ENCODE measurements at regions not wholly inside any gene's neighbourhood (a gene's known extent, or its start where the extent isn't known, plus 50 kb on each side); places are given as distances from the start of the nearest gene placed in this dataset.

DNA sequence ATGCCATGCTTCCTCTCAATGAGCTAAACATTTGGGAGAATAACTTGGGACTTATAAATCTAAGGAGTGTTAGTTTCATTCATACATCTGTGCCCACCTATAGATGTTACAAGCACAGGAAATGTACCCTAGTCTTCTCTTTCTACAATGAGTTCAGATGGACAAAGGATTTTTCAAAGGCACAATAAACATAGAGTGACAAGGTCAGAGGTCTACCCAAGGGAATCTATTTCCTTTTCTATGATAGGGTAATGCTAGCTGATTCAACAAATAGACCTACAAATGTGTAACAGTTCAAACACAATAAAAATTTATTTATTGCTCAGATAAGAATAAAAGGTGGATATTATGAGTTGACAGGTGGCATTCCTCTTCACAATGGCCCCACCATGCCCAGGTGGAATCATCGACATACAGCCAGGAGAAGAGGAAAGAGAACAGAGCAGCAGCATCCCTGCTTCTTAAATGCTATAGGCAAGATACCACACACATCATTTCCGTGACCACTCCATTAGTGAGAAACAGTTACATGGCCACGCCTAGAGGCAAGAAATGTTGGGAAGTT lies 421.8 kb downstream of the HNRNPD start:
- H3K79me2 ChIP-seq (ENCODE audit: control insufficient read depth, insufficient read depth, low read length): no peaks in the 10 kb centered on the region
- H3K4me1 ChIP-seq (ENCODE audit: control insufficient read depth, insufficient read depth, low read length): no peaks in the 10 kb centered on the region
- H2AFZ ChIP-seq (ENCODE audit: control insufficient read depth, low read depth, low read length): no peak overlapping the region
- no peaks in the 10 kb centered on the region for H3K36me3 ChIP-seq (ENCODE audit: control insufficient read depth in 2 of 2, insufficient read depth in 2 of 2, low read length in 1 of 2)
- no peak overlapping the region for H3K27ac ChIP-seq (ENCODE audit: control insufficient read depth, insufficient read depth)
- no peak overlapping the region for H3K4me2 ChIP-seq (ENCODE audit: control insufficient read depth, insufficient read depth)
- no peak for DNase-seq (ENCODE audit: low read depth, low spot score)
- no peak for FAIRE-seq
- intact Hi-C loops (cut with micrococcal nuclease; ENCODE audit: unreplicated experiment): no loop called here
- ChIA-PET CTCF (interaction anchor here (1.0 kb wide), 1 partner anchor 9 kb away, joined by 3 read pairs; no protein-coding TSS in a partner anchor), SMC1A (ENCODE audit: uncharacterized antibody, unreplicated experiment) (no interaction called here), POLR2A (interaction anchor here (0.5 kb wide), 1 partner anchor 87 kb away, joined by 4 read pairs; no protein-coding TSS in a partner anchor), RAD21 (ENCODE audit: unreplicated experiment) (no interaction called here)
- 16% methylated on average over 3 of the region's 3 CpGs for WGBS (ENCODE audit: insufficient coverage, insufficient replicate concordance, low lambda C conversion rate, missing lambda C conversion rate)
- H3K4me3 ChIP-seq: no peak overlapping the region
- BruUV-seq (replicated peaks): no TSS peak
- no peaks in the 10 kb centered on the region for H3K9me3 ChIP-seq (replicated peaks; ENCODE audit: control insufficient read depth, insufficient read depth, low read length)
- TF ChIP-seq CBX5 (IDR thresholded peaks at IDR 0.05; ENCODE audit: low read depth): no peak
- TF ChIP-seq CREM (IDR thresholded peaks at IDR 0.05; ENCODE audit: low read depth): no peak
- TF ChIP-seq IKZF1 (conservative IDR thresholded peaks at IDR 0.05): no peak
- in situ Hi-C loops (cut with MboI): no loop called here
- ATAC-seq: no peak
- no peaks in the 10 kb centered on the region; a peak in 1 of 4 replicates for H3K27me3 ChIP-seq (replicated peaks in 1 of 2; ENCODE audit: control insufficient read depth in 2 of 2, insufficient read depth in 2 of 2, low read length in 1 of 2)
- no peak overlapping the region for H3K9ac ChIP-seq (ENCODE audit: control insufficient read depth, insufficient read depth, low read length)
- H4K20me1 ChIP-seq (ENCODE audit: control insufficient read depth, insufficient read depth): no peaks in the 10 kb centered on the region

- H3K9ac ChIP-seq (ENCODE audit: control insufficient read depth, insufficient read depth, low read length): no peak overlapping the region
- no TSS peak for BruUV-seq (replicated peaks)
- ChIA-PET POLR2A (no interaction called here), RAD21 (ENCODE audit: unreplicated experiment) (no interaction called here), SMC1A (ENCODE audit: uncharacterized antibody, unreplicated experiment) (no interaction called here), CTCF (no interaction called here)
- in situ Hi-C loops (cut with MboI) (no loop called here), intact Hi-C loops (cut with micrococcal nuclease; ENCODE audit: unreplicated experiment) (no loop called here)
- no peaks in the 10 kb centered on the region for H3K36me3 ChIP-seq (ENCODE audit: control insufficient read depth in 2 of 2, insufficient read depth in 2 of 2, low read length in 1 of 2)
- H3K4me1 ChIP-seq (ENCODE audit: control insufficient read depth, insufficient read depth, low read length): no peaks in the 10 kb centered on the region
- H3K79me2 ChIP-seq (ENCODE audit: control insufficient read depth, insufficient read depth, low read length): no peaks in the 10 kb centered on the region
- no peak overlapping the region for H3K4me3 ChIP-seq
- no peak overlapping the region for H2AFZ ChIP-seq (ENCODE audit: control insufficient read depth, low read depth, low read length)
- FAIRE-seq (no peak), ATAC-seq (no peak), DNase-seq (ENCODE audit: low read depth, low spot score) (no peak)
- no peak overlapping the region for H3K27ac ChIP-seq (ENCODE audit: control insufficient read depth, insufficient read depth)
- H3K27me3 ChIP-seq (replicated peaks in 1 of 2; ENCODE audit: control insufficient read depth in 2 of 2, insufficient read depth in 2 of 2, low read length in 1 of 2): no peaks in the 10 kb centered on the region
- no peak overlapping the region for H3K4me2 ChIP-seq (ENCODE audit: control insufficient read depth, insufficient read depth)
- 32% methylated on average over 4 of the region's 4 CpGs for WGBS (ENCODE audit: insufficient coverage, insufficient replicate concordance, low lambda C conversion rate, missing lambda C conversion rate)
- no peaks in the 10 kb centered on the region for H3K9me3 ChIP-seq (replicated peaks; ENCODE audit: control insufficient read depth, insufficient read depth, low read length)
- no peaks in the 10 kb centered on the region for H4K20me1 ChIP-seq (ENCODE audit: control insufficient read depth, insufficient read depth)
- TF ChIP-seq SUPT20H (IDR thresholded peaks at IDR 0.05; ENCODE audit: borderline replicate concordance, control insufficient read depth, low read depth, low read length): no peak
- TF ChIP-seq CEBPB (IDR thresholded peaks at IDR 0.05; ENCODE audit: borderline replicate concordance in 1 of 2, low read depth in 2 of 2, low read length in 2 of 2): no peak
- no peak for TF ChIP-seq JUNB (IDR thresholded peaks at IDR 0.05)
- no peak for TF ChIP-seq DPF2 (IDR thresholded peaks at IDR 0.05)
- TF ChIP-seq, protein P1, sequence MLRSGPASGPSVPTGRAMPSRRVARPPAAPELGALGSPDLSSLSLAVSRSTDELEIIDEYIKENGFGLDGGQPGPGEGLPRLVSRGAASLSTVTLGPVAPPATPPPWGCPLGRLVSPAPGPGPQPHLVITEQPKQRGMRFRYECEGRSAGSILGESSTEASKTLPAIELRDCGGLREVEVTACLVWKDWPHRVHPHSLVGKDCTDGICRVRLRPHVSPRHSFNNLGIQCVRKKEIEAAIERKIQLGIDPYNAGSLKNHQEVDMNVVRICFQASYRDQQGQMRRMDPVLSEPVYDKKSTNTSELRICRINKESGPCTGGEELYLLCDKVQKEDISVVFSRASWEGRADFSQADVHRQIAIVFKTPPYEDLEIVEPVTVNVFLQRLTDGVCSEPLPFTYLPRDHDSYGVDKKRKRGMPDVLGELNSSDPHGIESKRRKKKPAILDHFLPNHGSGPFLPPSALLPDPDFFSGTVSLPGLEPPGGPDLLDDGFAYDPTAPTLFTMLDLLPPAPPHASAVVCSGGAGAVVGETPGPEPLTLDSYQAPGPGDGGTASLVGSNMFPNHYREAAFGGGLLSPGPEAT (IDR thresholded peaks at IDR 0.05; ENCODE audit: low read depth): no peak
- TF ChIP-seq PBX3 (IDR thresholded peaks at IDR 0.05; ENCODE audit: insufficient replicate concordance, low read depth, low read length): no peak
Measured at GRCh38 chr4:81946996-81947395, 426.8 kb downstream of the HNRNPD start.

Measured in GM12878 (cell line).